AG20443 (cell line): ENCODE measurements at regions not wholly inside any gene's neighbourhood (a gene's known extent, or its start where the extent isn't known, plus 50 kb on each side); places are given as distances from the start of the nearest gene placed in this dataset.

Experiments used
- DNase-seq: peaks from one replicate; pipeline ENCODE4 v3.0.0; 2012; ENCODE audit warnings: low spot score, mixed read lengths

DNA sequence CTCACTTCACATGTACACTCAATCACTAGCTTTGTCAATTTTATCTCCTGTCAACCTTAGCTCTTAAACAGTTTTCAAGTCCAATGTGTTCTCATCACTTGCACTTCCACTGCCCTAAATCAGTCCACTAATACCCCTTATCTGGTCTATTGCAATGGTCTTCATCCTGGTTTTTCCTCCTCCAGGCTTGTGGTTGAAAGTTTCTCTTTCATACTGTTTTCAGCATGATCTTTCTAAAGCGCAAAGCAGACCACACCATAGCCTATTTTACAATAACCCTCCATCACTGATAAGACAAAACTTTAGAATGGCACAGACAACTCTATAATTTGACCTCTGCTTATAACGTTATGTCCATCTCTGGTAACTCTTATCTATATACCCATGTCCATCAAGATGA is 62.0 kb upstream of the DDHD1 start:
- DNase-seq = no peak

- DNase-seq = no peak
Measured at GRCh38 chr14:53214384-53214783, 61.3 kb upstream of the DDHD1 start.

GRCh38 chr14:53213761-53214160 is 60.6 kb upstream of the DDHD1 start:
- DNase-seq = no peak

- no peak for DNase-seq
Measured at GRCh38 chr14:53209370-53209769, 56.2 kb upstream of the DDHD1 start.
